Keratinocyte (primary cell): ENCODE measurements at regions not wholly inside any gene's neighbourhood (a gene's known extent, or its start where the extent isn't known, plus 50 kb on each side); places are given as distances from the start of the nearest gene placed in this dataset.

Source experiments
- DNase-seq: peaks from one replicate; pipeline ENCODE4 v3.0.0-alpha.2; 2011; ENCODE audit warnings: low read depth, missing footprints, low spot score
- FAIRE-seq: peaks from 2 replicates; lab custom pipeline; 2011; peaks lifted over from hg19 to GRCh38; lab: Jason Lieb, UNC
- H2AFZ ChIP-seq: 2 replicates; pipeline ENCODE4 v1.6.0; 2012; ENCODE audit warnings: low read length, control low read depth, inconsistent platforms; ENCODE audit not compliant: control insufficient read depth
- H3K27ac ChIP-seq: 2 replicates; pipeline ENCODE4 v1.5.1; 2011; ENCODE audit warnings: low read length; ENCODE audit not compliant: control insufficient read depth, insufficient read depth
- H3K27me3 ChIP-seq: 3 replicates; pipeline ENCODE4 v1.6.0; 2011; ENCODE audit warnings: low read length; ENCODE audit not compliant: control insufficient read depth, insufficient read depth; ENCODE audit errors: extremely low read depth
- H3K36me3 ChIP-seq, 2 experiments: 2 replicates in 1 of 2; 3 replicates in 1 of 2; pipeline ENCODE4 v1.5.1; 2011; ENCODE audit warnings: low read length in 2 of 2, mild to moderate bottlenecking in 1 of 2; ENCODE audit not compliant: control insufficient read depth in 2 of 2, insufficient read depth in 2 of 2; ENCODE audit errors: extremely low read depth in 1 of 2
- H3K4me1 ChIP-seq: 3 replicates; pipeline ENCODE4 v1.5.1; 2011; ENCODE audit warnings: low read length; ENCODE audit not compliant: control insufficient read depth, insufficient read depth; ENCODE audit errors: extremely low read depth
- H3K4me2 ChIP-seq: 3 replicates; pipeline ENCODE4 v1.6.0; 2011; ENCODE audit warnings: low read depth, low read length; ENCODE audit not compliant: control insufficient read depth, insufficient read depth; ENCODE audit errors: extremely low read depth
- H3K4me3 ChIP-seq, 3 experiments: fragments of 200-600 bp in 1 of 3; sonication (generic) in 1 of 3; 2 replicates in 2 of 3; 3 replicates in 1 of 3; pipeline ENCODE4 v1.5.1; 2011 to 2016; ENCODE audit warnings: low read length in 3 of 3, mild to moderate bottlenecking in 3 of 3, control low read depth in 2 of 3, inconsistent platforms in 1 of 3, low read depth in 1 of 3, mixed read lengths in 1 of 3, mixed run types in 1 of 3, moderate library complexity in 1 of 3; ENCODE audit not compliant: control insufficient read depth in 2 of 3, insufficient read depth in 2 of 3; ENCODE audit errors: extremely low read depth in 1 of 3
- H3K79me2 ChIP-seq: 2 replicates; pipeline ENCODE4 v1.6.0; 2012; ENCODE audit warnings: low read length; ENCODE audit not compliant: control insufficient read depth, insufficient read depth
- H3K9ac ChIP-seq: 3 replicates; pipeline ENCODE4 v1.6.0; 2011; ENCODE audit warnings: low read length; ENCODE audit not compliant: control insufficient read depth, insufficient read depth; ENCODE audit errors: extremely low read depth
- H3K9me1 ChIP-seq: 3 replicates; pipeline ENCODE4 v1.6.0; 2011; ENCODE audit warnings: low read length; ENCODE audit not compliant: control insufficient read depth, insufficient read depth; ENCODE audit errors: extremely low read depth
- H3K9me3 ChIP-seq: 2 replicates; pipeline ENCODE4 v1.5.1; 2012; ENCODE audit warnings: low read depth, low read length; ENCODE audit not compliant: control insufficient read depth
- H4K20me1 ChIP-seq: 3 replicates; pipeline ENCODE4 v1.6.0; 2011; ENCODE audit warnings: low read length; ENCODE audit not compliant: control insufficient read depth, insufficient read depth; ENCODE audit errors: extremely low read depth
- CTCF ChIP-seq, 3 experiments: IDR thresholded peaks in 1 of 3; conservative IDR thresholded peaks in 1 of 3; optimal IDR thresholded peaks in 1 of 3; 2 replicates in 2 of 3; 3 replicates in 1 of 3; pipeline versions ENCODE3 to v1.5.1; 2011; ENCODE audit warnings: low read length in 3 of 3, mild to moderate bottlenecking in 3 of 3, moderate library complexity in 2 of 3, control low read depth in 1 of 3, inconsistent platforms in 1 of 3; ENCODE audit not compliant: insufficient read depth in 2 of 3; ENCODE audit errors: extremely low read depth in 1 of 3
- EZH2 ChIP-seq: IDR thresholded peaks from one replicate; pipeline ENCODE4 v1.6.1; 2012; ENCODE audit warnings: inconsistent platforms, mild to moderate bottlenecking, low read length, moderate library complexity
- dilution Hi-C: fragments of 300-500 bp; cut with MboI; formaldehyde crosslinking; loops from one replicate; pipeline ENCODE4 v1.7.0; 2020; ENCODE audit warnings: low sequenced_read_pairs; ENCODE audit not compliant: extremely low pct_ligation_motif_present

GRCh38 chr7:30222515-30223215, 61.7 kb upstream of the ZNRF2 start:
- H2AFZ ChIP-seq, result no peak overlapping the region
- DNase-seq (no peak), FAIRE-seq (no peak)
- no peaks in the 10 kb centered on the region for H4K20me1 ChIP-seq
- H3K27ac ChIP-seq, result no peak overlapping the region
- dilution Hi-C loops, result no loop called here
- H3K9me3 ChIP-seq, result no peaks in the 10 kb centered on the region
- no peaks in the 10 kb centered on the region for H3K79me2 ChIP-seq
- no peaks in the 10 kb centered on the region for H3K9me1 ChIP-seq
- peaks cover 35% of the 10 kb centered on the region for H3K4me1 ChIP-seq
- H3K4me3 ChIP-seq, result no peak overlapping the region
- no peaks in the 10 kb centered on the region for H3K27me3 ChIP-seq
- H3K9ac ChIP-seq, result no peak overlapping the region
- H3K36me3 ChIP-seq, result no peaks in the 10 kb centered on the region
- TF ChIP-seq CTCF (optimal IDR thresholded peaks at IDR 0.05 in 1 of 3, IDR thresholded peaks at IDR 0.05 in 1 of 3, conservative IDR thresholded peaks at IDR 0.05 in 1 of 3; ENCODE audit: extremely low read depth in 1 of 3, insufficient read depth in 2 of 3, low read length in 3 of 3) (no peak), EZH2 (no peak)
- H3K4me2 ChIP-seq, result no peak overlapping the region

- FAIRE-seq (no peak), DNase-seq (no peak)
- H2AFZ ChIP-seq, result no peak overlapping the region
- H3K27me3 ChIP-seq, result no peaks in the 10 kb centered on the region
- no peaks in the 10 kb centered on the region for H3K9me1 ChIP-seq
- peaks cover 35% of the 10 kb centered on the region for H3K4me1 ChIP-seq
- H3K27ac ChIP-seq, result no peak overlapping the region
- no peak overlapping the region for H3K4me2 ChIP-seq
- no peak for TF ChIP-seq CTCF (optimal IDR thresholded peaks at IDR 0.05 in 1 of 3, IDR thresholded peaks at IDR 0.05 in 1 of 3, conservative IDR thresholded peaks at IDR 0.05 in 1 of 3; ENCODE audit: extremely low read depth in 1 of 3, insufficient read depth in 2 of 3, low read length in 3 of 3)
- no peak for TF ChIP-seq EZH2
- H3K4me3 ChIP-seq, result no peak overlapping the region
- dilution Hi-C loops, result no loop called here
- no peaks in the 10 kb centered on the region for H4K20me1 ChIP-seq
- H3K36me3 ChIP-seq, result no peaks in the 10 kb centered on the region
- H3K9me3 ChIP-seq, result no peaks in the 10 kb centered on the region
- no peak overlapping the region for H3K9ac ChIP-seq
- no peaks in the 10 kb centered on the region for H3K79me2 ChIP-seq
Measured at GRCh38 chr7:30223896-30224295, 60.5 kb upstream of the ZNRF2 start.
